HCT116 (cell line): ENCODE measurements at regions not wholly inside any gene's neighbourhood (a gene's known extent, or its start where the extent isn't known, plus 50 kb on each side); places are given as distances from the start of the nearest gene placed in this dataset.

Experiments used
- CTCF ChIP-seq, 3 experiments: fragments of 200-600 bp in 1 of 3; sonication (generic) in 1 of 3; IDR thresholded peaks in 2 of 3; conservative IDR thresholded peaks in 1 of 3; 2 replicates each; pipeline ENCODE4 v1.5.1; 2012 to 2017; ENCODE audit warnings: low read depth in 2 of 3, low read length in 2 of 3, antibody characterized with exemption in 1 of 3, borderline replicate concordance in 1 of 3, control low read depth in 1 of 3, mild to moderate bottlenecking in 1 of 3, mixed read lengths in 1 of 3, mixed run types in 1 of 3, moderate library complexity in 1 of 3; ENCODE audit not compliant: insufficient read depth in 1 of 3
- FOSL1 ChIP-seq: IDR thresholded peaks from 2 replicates; pipeline ENCODE4 v1.6.1; 2012; ENCODE audit warnings: low read depth
- POLR2A ChIP-seq: IDR thresholded peaks from 2 replicates; pipeline ENCODE4 v1.7.0; 2011; ENCODE audit warnings: borderline replicate concordance; ENCODE audit not compliant: insufficient read depth, insufficient read length; ENCODE audit errors: extremely low read depth

- TF ChIP-seq CTCF (IDR thresholded peaks at IDR 0.05 in 2 of 3, conservative IDR thresholded peaks at IDR 0.05 in 1 of 3; ENCODE audit: borderline replicate concordance in 1 of 3, insufficient read depth in 1 of 3, low read depth in 2 of 3, low read length in 2 of 3) (no peak), FOSL1 (no peak), POLR2A (no peak)
These were observed 1098.6 kb downstream of the TAF11L14 start for GRCh38 chr5:18732556-18733479.
